ENCODE measurements at regions not wholly inside any gene's neighbourhood (a gene's known extent, or its start where the extent isn't known, plus 50 kb on each side); places are given as distances from the start of the nearest gene placed in this dataset.
"Not testable (repeated sequence)": the region's sequence is repeated elsewhere in the genome, so short reads cannot be mapped to it uniquely, and the experiment has no call there.

- DNase-seq (ENCODE audit: low read depth): no peak
These were observed 289.9 kb upstream of the RASA1 start for GRCh38 chr5:86977808-86978207.

- DNase-seq (ENCODE audit: low read depth): peak; percentile 80
These were observed 287.8 kb upstream of the RASA1 start for GRCh38 chr5:86979811-86980411.

DNA sequence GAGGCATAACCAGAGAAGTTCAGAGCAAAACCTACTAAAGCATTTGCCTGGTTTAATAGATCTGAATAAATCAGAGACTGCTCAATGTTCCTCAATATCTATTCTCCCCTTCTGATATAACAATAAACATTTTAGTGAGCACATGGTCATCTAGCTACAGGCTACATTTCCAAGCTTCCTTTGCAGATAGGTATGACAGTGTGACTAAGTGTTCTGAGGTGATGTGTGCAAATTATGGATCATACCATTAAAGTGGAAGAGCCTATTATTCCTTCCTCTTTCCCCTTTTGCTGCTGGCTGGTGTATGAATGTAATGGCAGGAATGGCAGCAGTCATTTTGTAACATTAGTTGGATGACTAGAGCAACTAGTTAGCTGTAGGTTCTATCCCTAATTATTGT lies 285.8 kb upstream of the RASA1 start:
- DNase-seq (ENCODE audit: low read depth): no peak

GRCh38 chr5:86983208-86983607 lies 284.5 kb upstream of the RASA1 start:
- DNase-seq (ENCODE audit: low read depth): no peak

- no peak for DNase-seq (ENCODE audit: low read depth)
These were observed 280.8 kb upstream of the RASA1 start for GRCh38 chr5:86986837-86987236.

- DNase-seq (ENCODE audit: low read depth): no peak
These were observed 270.2 kb upstream of the RASA1 start for GRCh38 chr5:86997516-86997915.

- DNase-seq (ENCODE audit: low read depth): no peak
These were observed 267.7 kb upstream of the RASA1 start for GRCh38 chr5:86999951-87000350.

GRCh38 chr5:87002485-87002884 lies 265.2 kb upstream of the RASA1 start:
- DNase-seq (ENCODE audit: low read depth): no peak

GRCh38 chr5:87004101-87004500 lies 263.6 kb upstream of the RASA1 start:
- DNase-seq (ENCODE audit: low read depth): peak; percentile 28

DNA sequence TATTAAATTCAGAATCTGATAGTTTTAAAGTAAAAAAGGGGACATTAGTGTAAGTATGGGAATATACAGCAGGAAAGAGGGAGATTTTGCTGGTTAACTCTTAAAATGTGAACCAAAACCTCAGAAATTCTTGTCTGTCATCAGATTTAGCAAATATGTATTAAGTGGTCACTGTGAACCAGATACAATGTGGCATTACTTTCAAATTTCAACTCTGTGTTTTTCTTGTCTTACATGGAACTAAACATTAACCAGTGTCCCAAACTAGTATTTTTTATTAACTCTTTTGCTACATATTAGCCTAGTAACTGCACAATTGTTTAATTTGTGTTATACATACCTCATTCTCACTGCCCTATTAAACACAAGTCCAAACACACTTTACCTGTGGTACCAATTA lies 259.9 kb upstream of the RASA1 start:
- no peak for DNase-seq (ENCODE audit: low read depth)

- peak; percentile 69 for DNase-seq (ENCODE audit: low read depth)
These were observed 258.7 kb upstream of the RASA1 start for GRCh38 chr5:87008751-87009560.

GRCh38 chr5:87010736-87011135 lies 256.9 kb upstream of the RASA1 start:
- DNase-seq (ENCODE audit: low read depth): no peak

DNA sequence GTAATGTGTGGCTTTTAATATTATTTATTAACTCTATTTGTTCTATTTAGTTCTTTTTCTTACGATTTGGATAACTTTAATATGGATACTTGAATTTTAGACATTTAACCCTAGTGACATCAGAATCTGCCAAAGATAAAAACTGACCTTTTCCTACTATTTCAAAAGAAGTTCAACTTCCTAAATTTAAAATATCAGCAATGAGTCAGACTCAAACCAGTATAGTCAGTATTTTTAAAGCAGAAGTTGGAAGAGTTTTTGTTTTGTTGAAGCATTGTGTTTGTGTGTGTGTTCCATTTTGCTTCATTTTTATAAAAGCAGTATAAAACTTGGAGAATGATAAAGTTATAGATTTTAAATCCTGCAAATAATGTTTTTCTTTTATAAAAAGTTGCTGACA lies 251.8 kb upstream of the RASA1 start:
- DNase-seq (ENCODE audit: low read depth): no peak

DNA sequence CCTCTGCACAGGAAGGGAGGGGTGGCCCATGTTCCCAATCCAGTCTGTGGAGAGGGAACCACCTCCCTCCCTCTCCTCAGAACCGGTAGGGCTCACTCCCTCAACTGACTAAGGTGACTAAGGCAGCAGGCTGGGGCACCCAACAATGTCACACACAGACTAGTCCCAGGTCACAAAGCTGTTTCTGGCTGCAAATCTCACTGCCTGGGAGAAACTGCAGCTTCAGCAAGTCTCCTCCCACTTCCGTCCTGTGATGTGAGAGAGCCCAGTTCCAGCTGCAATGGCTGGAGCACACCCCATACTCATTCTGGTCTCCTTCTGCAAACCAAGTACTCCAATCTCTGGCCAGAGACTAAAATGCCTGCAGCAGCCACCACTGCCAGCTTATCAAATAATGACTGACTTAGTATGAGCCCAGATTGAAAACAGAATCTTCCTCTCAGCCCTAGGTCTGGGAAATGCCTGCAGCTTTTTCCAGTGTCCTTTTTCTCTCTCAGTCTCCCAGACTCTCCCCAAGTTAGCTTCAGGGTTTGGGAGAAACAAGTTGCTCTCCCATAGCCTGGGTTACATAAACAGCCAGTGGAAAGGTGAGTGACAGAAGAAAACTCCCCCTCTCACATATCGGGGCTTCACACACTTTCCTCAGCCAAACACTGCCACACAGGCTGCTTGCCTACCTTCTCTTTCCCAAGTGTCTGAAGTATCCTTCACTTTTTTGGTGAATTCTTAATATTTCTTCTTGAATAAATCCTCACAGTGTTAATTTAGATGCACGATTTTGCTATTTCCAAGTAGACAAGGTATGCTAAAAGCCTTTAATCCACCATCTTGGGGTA lies 247.4 kb upstream of the RASA1 start:
- peak; percentile 9 for DNase-seq (ENCODE audit: low read depth)

GRCh38 chr5:87022415-87022814 lies 245.3 kb upstream of the RASA1 start:
- DNase-seq (ENCODE audit: low read depth): no peak

DNA sequence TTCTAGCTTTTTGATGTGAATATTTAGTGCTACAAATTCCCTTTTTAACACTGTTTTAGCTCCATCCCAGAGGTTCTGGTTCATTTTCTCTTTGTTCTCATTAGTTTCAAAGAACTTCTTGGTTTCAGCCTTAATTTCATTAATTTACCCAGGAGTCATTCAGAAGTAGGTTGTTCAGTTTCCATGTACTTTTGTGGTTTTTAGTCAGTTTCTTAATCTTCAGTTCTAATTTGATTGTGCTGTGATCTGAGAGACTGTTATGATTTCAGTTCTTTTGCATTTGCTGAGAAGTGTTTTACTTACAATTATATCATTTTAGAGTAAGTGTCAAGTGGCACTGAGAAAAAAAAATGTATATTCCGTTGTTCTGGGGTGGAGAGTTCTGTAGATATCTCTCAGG lies 240.1 kb upstream of the RASA1 start:
- no peak for DNase-seq (ENCODE audit: low read depth)

GRCh38 chr5:87029951-87030350 lies 237.7 kb upstream of the RASA1 start:
- DNase-seq (ENCODE audit: low read depth): no peak

GRCh38 chr5:87030699-87031098 lies 237.0 kb upstream of the RASA1 start:
- no peak for DNase-seq (ENCODE audit: low read depth)

DNA sequence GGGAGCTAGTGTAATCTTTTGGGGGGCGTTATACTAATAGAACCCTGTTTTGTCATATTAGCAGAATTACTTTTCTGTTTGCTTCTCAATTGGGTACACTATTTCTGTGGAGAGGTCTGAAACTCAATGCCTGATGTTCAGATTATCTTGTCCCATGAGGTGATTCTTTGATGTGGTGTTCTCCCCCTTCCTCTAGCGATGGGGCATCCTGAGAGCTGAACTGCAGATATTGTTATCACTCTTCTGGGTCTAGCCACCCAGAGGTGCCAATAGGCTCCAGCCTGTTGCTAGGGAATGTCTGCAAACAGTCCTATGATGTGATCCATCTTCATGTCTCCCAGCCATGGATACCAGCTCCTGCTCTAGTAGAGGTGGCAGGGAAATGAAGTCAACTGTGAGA lies 233.1 kb upstream of the RASA1 start:
- no peak for DNase-seq (ENCODE audit: low read depth)

- DNase-seq (ENCODE audit: low read depth): no peak
These were observed 225.1 kb upstream of the RASA1 start for GRCh38 chr5:87042554-87042953.

- DNase-seq (ENCODE audit: low read depth): no peak
These were observed 219.5 kb upstream of the RASA1 start for GRCh38 chr5:87048156-87048555.

GRCh38 chr5:87049012-87049411 lies 218.7 kb upstream of the RASA1 start:
- DNase-seq (ENCODE audit: low read depth): not testable (repeated sequence)
